Ammon's horn (tissue), 1 donor: ENCODE measurements at regions not wholly inside any gene's neighbourhood (a gene's known extent, or its start where the extent isn't known, plus 50 kb on each side); places are given as distances from the start of the nearest gene placed in this dataset.

Experiments used
- DNase-seq: peaks from one replicate; pipeline ENCODE4 v3.0.0-alpha.2; 2016; ENCODE audit warnings: low spot score

- DNase-seq = peak; percentile 55
Measured at GRCh38 chr2:12587729-12588522, 128.8 kb upstream of the TRIB2 start.

GRCh38 chr2:12588986-12589385, 127.8 kb upstream of the TRIB2 start:
- DNase-seq = no peak

- DNase-seq = no peak
Measured at GRCh38 chr2:12589802-12590320, 126.9 kb upstream of the TRIB2 start.

- DNase-seq = no peak
Measured at GRCh38 chr2:12592296-12592695, 124.4 kb upstream of the TRIB2 start.

- DNase-seq = no peak
Measured at GRCh38 chr2:12594590-12594989, 122.1 kb upstream of the TRIB2 start.

- DNase-seq = no peak
Measured at GRCh38 chr2:12596771-12597170, 120.0 kb upstream of the TRIB2 start.

GRCh38 chr2:12597610-12598009, 119.1 kb upstream of the TRIB2 start:
- DNase-seq = peak; percentile 78

GRCh38 chr2:12602661-12603060, 114.1 kb upstream of the TRIB2 start:
- DNase-seq = no peak

GRCh38 chr2:12603781-12604295, 112.9 kb upstream of the TRIB2 start:
- no peak for DNase-seq

GRCh38 chr2:12604341-12604740, 112.4 kb upstream of the TRIB2 start:
- no peak for DNase-seq

- DNase-seq = no peak
Measured at GRCh38 chr2:12605366-12605765, 111.4 kb upstream of the TRIB2 start.

- DNase-seq = no peak
Measured at GRCh38 chr2:12605936-12606335, 110.8 kb upstream of the TRIB2 start.

GRCh38 chr2:12606472-12607000, 110.2 kb upstream of the TRIB2 start:
- DNase-seq = no peak

- DNase-seq = no peak
Measured at GRCh38 chr2:12607971-12608370, 108.8 kb upstream of the TRIB2 start.

GRCh38 chr2:12610314-12610713, 106.4 kb upstream of the TRIB2 start:
- no peak for DNase-seq

GRCh38 chr2:12612168-12612567, 104.6 kb upstream of the TRIB2 start:
- no peak for DNase-seq

GRCh38 chr2:12612671-12613070, 104.1 kb upstream of the TRIB2 start:
- no peak for DNase-seq

GRCh38 chr2:12613137-12613835, 103.5 kb upstream of the TRIB2 start:
- DNase-seq = no peak

GRCh38 chr2:12615509-12615908, 101.2 kb upstream of the TRIB2 start:
- DNase-seq = no peak

- no peak for DNase-seq
Measured at GRCh38 chr2:12616456-12617156, 100.1 kb upstream of the TRIB2 start.

GRCh38 chr2:12617366-12617765, 99.4 kb upstream of the TRIB2 start:
- DNase-seq = no peak

GRCh38 chr2:12617853-12618252, 98.9 kb upstream of the TRIB2 start:
- no peak for DNase-seq
